HG03521 (cell line): ENCODE measurements at regions not wholly inside any gene's neighbourhood (a gene's known extent, or its start where the extent isn't known, plus 50 kb on each side); places are given as distances from the start of the nearest gene placed in this dataset.

Experiments
- ATAC-seq: cut with Tn5 transposase; IDR thresholded peaks from one replicate; pipeline ENCODE4 v1.9.1; 2021; ENCODE audit warnings: mild to moderate bottlenecking, moderate library complexity; ENCODE audit not compliant: unreplicated experiment

GRCh38 chr7:110090110-110090820 lies 1000.7 kb upstream of the LRRN3 start:
- no peak for ATAC-seq

- no peak for ATAC-seq
Observed at GRCh38 chr7:110095372-110096052, 995.4 kb upstream of the LRRN3 start.

- no peak for ATAC-seq
Observed at GRCh38 chr7:110104243-110104642, 986.7 kb upstream of the LRRN3 start.

- ATAC-seq: no peak
Observed at GRCh38 chr7:110105307-110105706, 985.6 kb upstream of the LRRN3 start.

- ATAC-seq: no peak
Observed at GRCh38 chr7:110105840-110106239, 985.1 kb upstream of the LRRN3 start.

GRCh38 chr7:110119883-110120581 lies 970.9 kb upstream of the LRRN3 start:
- no peak for ATAC-seq

- no peak for ATAC-seq
Observed at GRCh38 chr7:110129159-110129558, 961.8 kb upstream of the LRRN3 start.

GRCh38 chr7:110130669-110131068 lies 960.3 kb upstream of the LRRN3 start:
- ATAC-seq: no peak

GRCh38 chr7:110131344-110131743 lies 959.6 kb upstream of the LRRN3 start:
- ATAC-seq: no peak

GRCh38 chr7:110139056-110139455 lies 951.9 kb upstream of the LRRN3 start:
- ATAC-seq: no peak

- ATAC-seq: no peak
Observed at GRCh38 chr7:110142939-110143526, 947.9 kb upstream of the LRRN3 start.

GRCh38 chr7:110144599-110144998 lies 946.3 kb upstream of the LRRN3 start:
- ATAC-seq: no peak

- no peak for ATAC-seq
Observed at GRCh38 chr7:110148054-110148453, 942.9 kb upstream of the LRRN3 start.

- no peak for ATAC-seq
Observed at GRCh38 chr7:110153222-110153621, 937.7 kb upstream of the LRRN3 start.

- ATAC-seq: no peak
Observed at GRCh38 chr7:110156511-110156910, 934.4 kb upstream of the LRRN3 start.

- ATAC-seq: no peak
Observed at GRCh38 chr7:110157631-110158362, 933.1 kb upstream of the LRRN3 start.

GRCh38 chr7:110168010-110168409 lies 922.9 kb upstream of the LRRN3 start:
- ATAC-seq: no peak

- no peak for ATAC-seq
Observed at GRCh38 chr7:110170841-110171240, 920.1 kb upstream of the LRRN3 start.

GRCh38 chr7:110177463-110177862 lies 913.5 kb upstream of the LRRN3 start:
- no peak for ATAC-seq

GRCh38 chr7:110179037-110179436 lies 911.9 kb upstream of the LRRN3 start:
- no peak for ATAC-seq

GRCh38 chr7:110181768-110182167 lies 909.2 kb upstream of the LRRN3 start:
- no peak for ATAC-seq
